ENCODE measurements at regions not wholly inside any gene's neighbourhood (a gene's known extent, or its start where the extent isn't known, plus 50 kb on each side); places are given as distances from the start of the nearest gene placed in this dataset.

DNA sequence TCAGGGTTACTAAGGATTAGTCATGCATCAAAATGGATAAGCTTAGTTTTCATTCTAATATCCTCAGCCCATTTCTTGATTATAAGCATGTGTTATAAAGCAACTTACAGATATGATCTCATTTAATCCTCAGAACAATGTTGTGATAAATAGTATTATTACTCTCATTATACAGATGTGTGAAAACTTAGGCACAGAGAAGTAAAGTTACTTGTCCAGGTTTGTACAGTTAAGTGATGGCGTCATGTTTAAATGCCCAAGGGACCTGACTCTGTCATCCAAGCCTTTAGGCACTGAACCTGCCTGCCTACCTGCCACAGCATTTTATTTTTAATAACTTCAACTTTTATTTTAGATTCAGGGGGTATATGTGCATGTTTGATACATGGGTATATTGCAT, 472.9 kb upstream of the SEMA6D start:
- Mint-ChIP-seq H3K36me3 (ENCODE audit: insufficient read depth in 2 of 2) (no peaks in the 10 kb centered on the region), H3K4me1 (ENCODE audit: low read depth) (no peaks in the 10 kb centered on the region), H3K27ac (no peak overlapping the region), H3K9me3 (peaks cover 3 to 5% of the 10 kb centered on the region in 2 donors), H3K27me3 (ENCODE audit: low read depth) (no peaks in the 10 kb centered on the region), H3K4me3 (no peak overlapping the region)
- DNase-seq (no peak), ATAC-seq (replicated peaks in 1 of 2) (no peak)

DNA sequence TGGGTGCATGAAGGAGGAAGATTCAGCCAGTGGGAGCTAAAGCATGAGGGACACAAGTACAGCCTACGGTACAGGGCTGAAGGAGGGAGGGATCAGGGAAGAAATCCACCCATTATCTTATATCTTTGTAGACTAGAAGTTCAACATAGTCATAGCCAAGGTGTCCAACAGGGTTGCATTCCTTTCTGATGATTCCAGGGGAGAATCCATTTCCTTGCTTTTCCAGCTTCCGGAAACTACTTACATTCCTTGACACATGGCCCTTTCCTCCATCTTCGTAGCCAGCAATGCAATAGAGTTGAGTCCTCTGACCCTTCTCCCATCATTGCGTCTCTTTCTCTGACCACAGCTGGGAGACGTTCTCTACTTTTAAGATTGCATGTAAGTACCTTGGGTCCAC, 471.0 kb upstream of the SEMA6D start:
- H3K4me3 Mint-ChIP-seq, result no peak overlapping the region
- no peak for DNase-seq
- peaks cover 3 to 4% of the 10 kb centered on the region in 2 donors for H3K9me3 Mint-ChIP-seq
- no peaks in the 10 kb centered on the region for H3K4me1 Mint-ChIP-seq (ENCODE audit: low read depth)
- no peak for ATAC-seq (replicated peaks in 1 of 2)
- H3K36me3 Mint-ChIP-seq (ENCODE audit: insufficient read depth in 2 of 2), result no peaks in the 10 kb centered on the region
- H3K27me3 Mint-ChIP-seq (ENCODE audit: low read depth), result no peaks in the 10 kb centered on the region
- H3K27ac Mint-ChIP-seq, result no peak overlapping the region

- Mint-ChIP-seq H3K4me1 (ENCODE audit: low read depth) (no peaks in the 10 kb centered on the region), H3K27ac (no peak overlapping the region), H3K4me3 (no peak overlapping the region), H3K9me3 (peaks cover 11 to 13% of the 10 kb centered on the region in 2 donors), H3K27me3 (ENCODE audit: low read depth) (no peaks in the 10 kb centered on the region), H3K36me3 (ENCODE audit: insufficient read depth in 2 of 2) (peaks cover 1 to 2% of the 10 kb centered on the region in 2 donors)
- ATAC-seq (replicated peaks in 1 of 2) (no peak), DNase-seq (no peak)
Measured at GRCh38 chr15:47258521-47258920, 458.8 kb upstream of the SEMA6D start.

DNA sequence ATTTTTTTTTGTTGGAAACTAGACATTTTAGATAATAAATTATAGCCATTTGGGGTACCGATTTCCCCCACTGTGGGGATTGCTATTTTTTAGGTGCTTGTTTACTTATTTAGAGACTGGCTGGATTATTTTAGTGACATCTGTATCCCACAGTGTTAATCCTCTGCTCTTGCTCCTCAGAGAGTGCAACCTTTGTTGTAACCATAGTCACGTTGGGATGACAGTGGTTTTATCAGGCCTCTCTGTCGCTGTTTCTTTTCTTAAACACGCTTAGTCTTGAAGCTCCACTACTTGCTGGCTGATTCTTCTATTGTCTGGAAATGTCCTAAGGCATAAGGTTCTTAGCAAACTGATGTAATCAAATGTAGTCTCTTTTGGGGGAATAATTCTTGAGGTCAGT, 451.6 kb upstream of the SEMA6D start:
- no peak for ATAC-seq (replicated peaks in 1 of 2)
- Mint-ChIP-seq H3K27me3 (ENCODE audit: low read depth) (no peaks in the 10 kb centered on the region), H3K36me3 (ENCODE audit: insufficient read depth in 2 of 2) (peaks cover 0 to 2% of the 10 kb centered on the region in 2 donors), H3K27ac (no peak overlapping the region), H3K4me1 (ENCODE audit: low read depth) (no peaks in the 10 kb centered on the region), H3K4me3 (no peak overlapping the region), H3K9me3 (peaks cover 6% of the 10 kb centered on the region in 2 donors)
- no peak for DNase-seq

DNA sequence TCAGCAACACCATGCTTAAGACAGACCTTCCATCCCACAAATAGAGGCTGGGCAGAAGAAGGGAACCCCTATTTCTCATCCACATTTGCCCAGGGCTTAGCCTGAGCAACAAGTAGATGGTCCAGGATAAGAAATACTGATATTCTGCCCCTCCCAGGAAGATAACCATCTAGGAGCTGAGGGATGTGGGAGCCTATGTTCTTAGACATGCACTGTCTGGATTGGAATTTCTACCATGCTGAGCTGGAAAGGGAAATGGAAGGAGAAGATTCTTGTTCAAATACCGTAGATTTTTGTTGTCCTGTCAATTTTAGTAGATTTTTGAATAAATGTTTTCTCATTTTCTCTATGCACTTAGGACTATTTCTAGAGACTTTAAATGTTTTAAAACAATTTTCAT, 450.7 kb upstream of the SEMA6D start:
- no peak for DNase-seq
- ATAC-seq (replicated peaks in 1 of 2), result no peak
- Mint-ChIP-seq H3K4me1 (ENCODE audit: low read depth) (no peaks in the 10 kb centered on the region), H3K9me3 (peaks cover 9 to 10% of the 10 kb centered on the region in 2 donors), H3K27ac (no peak overlapping the region), H3K4me3 (no peak overlapping the region), H3K27me3 (ENCODE audit: low read depth) (no peaks in the 10 kb centered on the region), H3K36me3 (ENCODE audit: insufficient read depth in 2 of 2) (peaks cover 0 to 2% of the 10 kb centered on the region in 2 donors)

DNA sequence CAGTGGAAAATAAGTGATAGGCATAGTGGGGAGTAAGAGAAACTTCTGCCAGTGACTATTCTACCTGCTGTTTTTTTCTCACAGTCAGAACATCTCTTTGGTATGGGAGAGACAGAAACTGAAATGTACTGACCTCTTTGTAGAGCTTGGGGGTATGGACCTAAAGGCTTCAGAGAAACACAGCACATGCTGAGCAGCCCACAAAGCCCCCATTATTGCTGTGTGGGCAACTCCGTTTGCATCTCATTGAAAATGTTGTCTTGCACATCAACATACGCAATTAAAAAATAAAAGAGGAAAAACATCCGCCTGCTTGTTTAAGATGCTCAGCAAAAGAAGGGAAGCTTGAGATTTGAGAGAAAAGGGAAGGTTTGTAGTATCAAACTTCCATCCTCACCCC, 443.4 kb upstream of the SEMA6D start:
- Mint-ChIP-seq H3K36me3 (ENCODE audit: insufficient read depth in 2 of 2) (no peaks in the 10 kb centered on the region), H3K27ac (no peak overlapping the region), H3K9me3 (peaks cover 5 to 7% of the 10 kb centered on the region in 2 donors), H3K4me3 (no peak overlapping the region), H3K27me3 (ENCODE audit: low read depth) (no peaks in the 10 kb centered on the region), H3K4me1 (ENCODE audit: low read depth) (no peaks in the 10 kb centered on the region)
- no peak for DNase-seq
- no peak for ATAC-seq (replicated peaks in 1 of 2)

DNA sequence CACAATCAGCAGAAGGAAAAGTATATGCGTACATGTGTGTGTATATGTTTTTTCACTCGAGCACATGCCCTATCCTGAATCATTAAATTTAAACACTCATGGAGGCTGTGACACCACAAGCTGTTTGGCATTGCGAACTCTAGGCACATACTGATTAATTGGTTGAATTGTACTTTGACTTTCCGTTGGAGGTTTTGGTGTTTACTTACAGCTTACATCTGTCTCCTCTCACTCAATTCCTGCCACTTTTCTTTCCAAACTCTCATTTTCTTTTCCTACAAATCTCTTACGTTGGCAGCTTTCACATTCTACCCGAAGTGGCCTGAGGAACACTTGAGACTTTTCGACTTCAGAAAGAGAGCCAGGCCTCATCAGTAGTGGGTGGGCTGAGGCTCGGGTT, 434.1 kb upstream of the SEMA6D start:
- Mint-ChIP-seq H3K27ac (no peak overlapping the region), H3K36me3 (ENCODE audit: insufficient read depth in 2 of 2) (no peaks in the 10 kb centered on the region), H3K9me3 (peaks cover 2 to 5% of the 10 kb centered on the region in 2 donors), H3K27me3 (ENCODE audit: low read depth) (no peaks in the 10 kb centered on the region), H3K4me3 (no peak overlapping the region), H3K4me1 (ENCODE audit: low read depth) (no peaks in the 10 kb centered on the region)
- no peak for ATAC-seq (replicated peaks in 1 of 2)
- no peak for DNase-seq

GRCh38 chr15:47288794-47289193, 428.5 kb upstream of the SEMA6D start:
- DNase-seq (no peak), ATAC-seq (replicated peaks in 1 of 2) (no peak)
- Mint-ChIP-seq H3K27ac (no peak overlapping the region), H3K9me3 (peaks cover 2 to 7% of the 10 kb centered on the region in 2 donors), H3K27me3 (ENCODE audit: low read depth) (no peaks in the 10 kb centered on the region), H3K4me3 (no peak overlapping the region), H3K36me3 (ENCODE audit: insufficient read depth in 2 of 2) (peaks cover 0 to 2% of the 10 kb centered on the region in 2 donors), H3K4me1 (ENCODE audit: low read depth) (no peaks in the 10 kb centered on the region)

- peaks cover 2 to 7% of the 10 kb centered on the region in 2 donors for H3K9me3 Mint-ChIP-seq
- DNase-seq, result no peak
- H3K27ac Mint-ChIP-seq, result no peak overlapping the region
Measured at GRCh38 chr15:47289656-47290055, 427.6 kb upstream of the SEMA6D start.

DNA sequence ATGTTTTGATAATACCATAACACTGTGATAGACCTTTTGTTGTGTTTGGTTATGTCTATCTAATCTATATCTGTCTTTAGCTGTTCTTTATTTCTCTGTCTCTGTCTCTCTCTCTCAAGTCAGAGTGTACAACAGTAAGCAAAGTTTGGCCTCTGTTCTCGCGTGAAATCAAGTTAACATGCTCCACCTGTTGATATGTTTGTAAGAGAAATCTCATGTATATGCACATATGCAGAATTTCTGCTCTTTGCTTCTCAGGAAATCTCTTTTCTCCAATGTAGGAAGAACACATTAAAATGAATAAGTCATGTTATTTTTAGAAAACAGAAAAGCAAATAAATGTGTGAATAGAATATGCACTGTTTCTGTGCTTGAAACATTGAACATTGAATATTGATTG, 425.5 kb upstream of the SEMA6D start:
- DNase-seq, result no peak
- no peak for ATAC-seq (replicated peaks in 1 of 2)
- peaks cover 0 to 4% of the 10 kb centered on the region in 2 donors for H3K9me3 Mint-ChIP-seq
- no peaks in the 10 kb centered on the region for H3K4me1 Mint-ChIP-seq (ENCODE audit: low read depth)
- H3K27ac Mint-ChIP-seq, result no peak overlapping the region
- no peaks in the 10 kb centered on the region for H3K27me3 Mint-ChIP-seq (ENCODE audit: low read depth)
- H3K36me3 Mint-ChIP-seq (ENCODE audit: insufficient read depth in 2 of 2), result peaks cover 0 to 2% of the 10 kb centered on the region in 2 donors
- H3K4me3 Mint-ChIP-seq, result no peak overlapping the region

More at GRCh38 chr15:47289656-47290055, 427.6 kb upstream of the SEMA6D start:
- Mint-ChIP-seq H3K27me3 (ENCODE audit: low read depth) (no peaks in the 10 kb centered on the region), H3K4me1 (ENCODE audit: low read depth) (no peaks in the 10 kb centered on the region), H3K4me3 (no peak overlapping the region), H3K36me3 (ENCODE audit: insufficient read depth in 2 of 2) (peaks cover 0 to 2% of the 10 kb centered on the region in 2 donors)
- no peak for ATAC-seq (replicated peaks in 1 of 2)

GRCh38 chr15:47292638-47293190, 424.6 kb upstream of the SEMA6D start:
- Mint-ChIP-seq H3K36me3 (ENCODE audit: insufficient read depth in 2 of 2) (peaks cover 0 to 2% of the 10 kb centered on the region in 2 donors), H3K27ac (no peak overlapping the region), H3K4me1 (ENCODE audit: low read depth) (no peaks in the 10 kb centered on the region), H3K4me3 (no peak overlapping the region), H3K27me3 (ENCODE audit: low read depth) (no peaks in the 10 kb centered on the region), H3K9me3 (peaks cover 1 to 6% of the 10 kb centered on the region in 2 donors)
- DNase-seq, result no peak
- no peak for ATAC-seq (replicated peaks in 1 of 2)

DNA sequence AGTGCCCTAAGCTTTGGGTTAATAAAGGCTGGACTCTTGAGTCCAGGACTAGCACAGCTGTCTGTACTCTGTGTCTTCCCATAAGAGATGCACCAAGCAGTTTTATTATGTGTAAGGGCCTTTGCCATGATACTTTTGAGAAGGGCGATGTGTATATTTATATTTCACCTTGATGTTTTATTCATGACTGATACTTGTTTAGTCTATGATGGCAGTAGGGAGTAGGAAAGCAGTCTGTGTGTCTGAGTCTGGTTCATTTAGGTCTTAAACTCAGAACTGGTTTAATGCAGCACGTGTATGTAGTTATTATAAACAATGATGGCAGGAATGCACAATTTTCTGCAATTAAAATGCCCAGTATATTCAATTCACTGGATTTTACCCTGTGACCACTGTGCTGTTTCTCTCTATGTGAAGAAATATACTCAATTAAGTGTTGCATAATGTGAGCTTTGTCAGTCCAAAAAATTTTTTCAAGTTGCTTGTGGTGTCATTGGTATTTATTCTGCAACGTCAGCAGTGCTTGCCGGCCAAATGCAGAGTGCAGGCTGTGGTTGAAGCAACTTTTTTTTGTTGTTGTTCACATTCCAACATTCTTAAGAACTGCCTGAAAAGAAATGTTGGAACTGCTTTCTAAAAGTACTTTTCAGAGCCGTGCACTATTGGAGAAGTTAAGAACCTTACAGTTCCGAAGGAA, 423.7 kb upstream of the SEMA6D start:
- no peaks in the 10 kb centered on the region for H3K27me3 Mint-ChIP-seq (ENCODE audit: low read depth)
- H3K4me1 Mint-ChIP-seq (ENCODE audit: low read depth), result no peaks in the 10 kb centered on the region
- peaks cover 0 to 2% of the 10 kb centered on the region in 2 donors for H3K36me3 Mint-ChIP-seq (ENCODE audit: insufficient read depth in 2 of 2)
- H3K4me3 Mint-ChIP-seq, result no peak overlapping the region
- DNase-seq (no peak), ATAC-seq (replicated peaks in 1 of 2) (no peak)
- peaks cover 3 to 8% of the 10 kb centered on the region in 2 donors for H3K9me3 Mint-ChIP-seq
- H3K27ac Mint-ChIP-seq, result no peak overlapping the region

- Mint-ChIP-seq H3K36me3 (ENCODE audit: insufficient read depth in 2 of 2) (no peaks in the 10 kb centered on the region), H3K4me1 (ENCODE audit: low read depth) (no peaks in the 10 kb centered on the region), H3K9me3 (peaks cover 5 to 6% of the 10 kb centered on the region in 2 donors), H3K27ac (no peak overlapping the region), H3K27me3 (ENCODE audit: low read depth) (no peaks in the 10 kb centered on the region), H3K4me3 (no peak overlapping the region)
- no peak for DNase-seq
- no peak for ATAC-seq (replicated peaks in 1 of 2)
Measured at GRCh38 chr15:47294765-47295259, 422.5 kb upstream of the SEMA6D start.

- no peak overlapping the region for H3K4me3 Mint-ChIP-seq
- H3K27me3 Mint-ChIP-seq (ENCODE audit: low read depth), result no peaks in the 10 kb centered on the region
- no peaks in the 10 kb centered on the region for H3K4me1 Mint-ChIP-seq (ENCODE audit: low read depth)
- DNase-seq, result no peak
- H3K36me3 Mint-ChIP-seq (ENCODE audit: insufficient read depth in 2 of 2), result no peaks in the 10 kb centered on the region
- H3K9me3 Mint-ChIP-seq, result peaks cover 6 to 7% of the 10 kb centered on the region in 2 donors
- ATAC-seq (replicated peaks in 1 of 2), result no peak
- no peak overlapping the region for H3K27ac Mint-ChIP-seq
Measured at GRCh38 chr15:47296881-47297280, 420.4 kb upstream of the SEMA6D start.
